Upper lobe of left lung (tissue), 6 donors: ENCODE measurements at regions not wholly inside any gene's neighbourhood (a gene's known extent, or its start where the extent isn't known, plus 50 kb on each side); places are given as distances from the start of the nearest gene placed in this dataset.
"Not testable (repeated sequence)": the region's sequence is repeated elsewhere in the genome, so short reads cannot be mapped to it uniquely, and the experiment has no call there.

ENCODE experiments used
- ATAC-seq, 2 donors: fragments of 200-7000 bp; cut with Tn5 transposase; one replicate each; pipeline ENCODE4 v1.9.1; 2022; ENCODE audit warnings: mild to moderate bottlenecking in 2 of 2, moderate library complexity in 2 of 2; ENCODE audit not compliant: low FRiP score in 2 of 2
- DNase-seq, 2 donors: peaks; one replicate each; pipeline ENCODE4 v3.0.0-alpha.2; 2019 to 2020
- H3K27ac ChIP-seq, 4 donors: fragments of 200-600 bp; sonication (generic); one replicate each; pipeline ENCODE4 v1.5.1; 2016 to 2019
- H3K27me3 ChIP-seq, 4 donors: fragments of 200-600 bp; sonication (generic); one replicate each; pipeline ENCODE4 v1.5.1; 2017 to 2019
- H3K36me3 ChIP-seq, 4 donors: fragments of 200-600 bp; sonication (generic); one replicate each; pipeline ENCODE4 v1.5.1; 2016 to 2019
- H3K4me1 ChIP-seq, 4 donors: fragments of 200-600 bp; sonication (generic); one replicate each; pipeline ENCODE4 v1.5.1; 2018 to 2019
- H3K4me3 ChIP-seq, 4 donors: fragments of 200-600 bp; sonication (generic); one replicate each; pipeline ENCODE4 v1.5.1; 2017 to 2019; ENCODE audit warnings: mild to moderate bottlenecking in 2 of 4, moderate library complexity in 1 of 4
- H3K9me3 ChIP-seq, 4 donors: fragments of 200-600 bp; sonication (generic); one replicate each; pipeline ENCODE4 v1.5.1; 2018 to 2019
- EP300 ChIP-seq, 4 donors: sonication (generic); formaldehyde crosslinking; IDR thresholded peaks; one replicate each; pipeline ENCODE4 v1.5.1; 2017; ENCODE audit warnings: antibody characterized with exemption in 4 of 4, control low read depth in 2 of 4
- POLR2A ChIP-seq, 4 donors: fragments of 450-650 bp; IDR thresholded peaks; one replicate each; pipeline ENCODE4 v1.5.1; 2016 to 2017; ENCODE audit warnings: antibody characterized with exemption in 4 of 4, mild to moderate bottlenecking in 2 of 4
- POLR2AphosphoS5 ChIP-seq, 2 donors: sonication (generic); formaldehyde crosslinking; IDR thresholded peaks; one replicate each; pipeline ENCODE4 v1.5.1; 2017; ENCODE audit warnings: antibody characterized with exemption in 2 of 2
- WGBS, 2 donors: methylation state at CpG; one replicate each; pipeline ENCODE4 v1.1.5; 2017 to 2018; 5-methylcytosine and 5-hydroxymethylcytosine counted together
- TF ChIP-seq, protein P1 (sequence below), 6 experiments: fragments of 450-650 bp in 4 of 6; fragments of 200-600 bp in 2 of 6; sonication (generic) in 2 of 6; IDR thresholded peaks; one replicate each; pipeline ENCODE4 v1.5.1; 2016 to 2019; ENCODE audit warnings: antibody characterized with exemption in 6 of 6
- donor health status: DM: no; HTN: no; CAD: no; lungs with moderate emphysema.
- donor health status: DM: no; HTN: yes; CAD: no; lungs with severe emphysema.

DNA sequence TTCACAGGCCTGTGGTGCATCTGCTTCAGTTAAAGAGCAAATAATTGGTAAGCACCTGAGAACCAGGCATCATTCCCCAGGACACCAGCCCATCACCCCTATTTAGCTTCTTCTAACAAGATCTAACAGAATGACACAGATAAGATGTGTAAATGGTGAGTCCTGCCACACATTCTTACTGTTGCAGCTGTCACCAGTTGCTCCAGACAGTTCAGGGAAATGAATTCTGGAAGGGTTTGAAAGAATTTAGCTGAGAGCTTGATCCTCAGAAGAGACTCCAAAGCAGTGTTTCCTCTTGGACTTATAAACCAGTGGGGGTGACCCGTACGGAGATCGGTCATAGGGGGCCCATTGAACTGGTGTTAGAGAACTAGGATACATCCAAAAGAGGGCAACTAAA, 238.0 kb downstream of the MEX3B start:
- 58 to 80% methylated on average over 3 of the region's 3 CpGs for WGBS, 2 donors

DNA sequence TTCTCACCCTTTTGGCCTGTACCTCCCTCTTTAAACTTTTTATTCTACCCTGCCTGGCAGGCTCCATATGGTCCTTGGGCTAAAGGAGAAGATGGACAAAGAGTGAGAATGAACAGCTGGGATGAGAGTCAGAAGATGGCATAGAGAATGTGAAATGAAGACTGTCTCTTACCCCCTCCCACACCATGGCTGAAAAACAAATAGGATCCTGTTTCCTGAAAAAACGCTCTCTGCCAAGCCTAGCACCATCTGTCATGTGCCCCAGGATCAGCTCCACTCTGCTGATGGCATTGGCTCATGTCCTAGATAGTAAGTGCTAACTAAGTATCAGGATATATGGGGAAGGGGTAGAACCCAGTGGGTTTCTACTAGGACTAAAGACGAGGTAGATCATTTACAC, 238.6 kb downstream of the MEX3B start:
- no peak for TF ChIP-seq EP300 (IDR thresholded peaks at IDR 0.05)
- ATAC-seq, result no peak
- Histone ChIP-seq H3K4me1 (no peaks in the 10 kb centered on the region), H3K27me3 (no peaks in the 10 kb centered on the region), H3K4me3 (no peak overlapping the region), H3K36me3 (no peaks in the 10 kb centered on the region), H3K9me3 (no peaks in the 10 kb centered on the region), H3K27ac (no peak overlapping the region)
- DNase-seq, result no peak
- WGBS, 2 donors, result 69 to 70% methylated on average over 2 of the region's 2 CpGs

More for the DNA sequence above, 238.0 kb downstream of the MEX3B start:
- DNase-seq (no peak), ATAC-seq (no peak)
- no peaks in the 10 kb centered on the region for H3K27me3 ChIP-seq
- TF ChIP-seq POLR2AphosphoS5 (IDR thresholded peaks at IDR 0.05) (no peak), EP300 (IDR thresholded peaks at IDR 0.05) (no peak), POLR2A (IDR thresholded peaks at IDR 0.05) (no peak)
- TF ChIP-seq, protein P1, sequence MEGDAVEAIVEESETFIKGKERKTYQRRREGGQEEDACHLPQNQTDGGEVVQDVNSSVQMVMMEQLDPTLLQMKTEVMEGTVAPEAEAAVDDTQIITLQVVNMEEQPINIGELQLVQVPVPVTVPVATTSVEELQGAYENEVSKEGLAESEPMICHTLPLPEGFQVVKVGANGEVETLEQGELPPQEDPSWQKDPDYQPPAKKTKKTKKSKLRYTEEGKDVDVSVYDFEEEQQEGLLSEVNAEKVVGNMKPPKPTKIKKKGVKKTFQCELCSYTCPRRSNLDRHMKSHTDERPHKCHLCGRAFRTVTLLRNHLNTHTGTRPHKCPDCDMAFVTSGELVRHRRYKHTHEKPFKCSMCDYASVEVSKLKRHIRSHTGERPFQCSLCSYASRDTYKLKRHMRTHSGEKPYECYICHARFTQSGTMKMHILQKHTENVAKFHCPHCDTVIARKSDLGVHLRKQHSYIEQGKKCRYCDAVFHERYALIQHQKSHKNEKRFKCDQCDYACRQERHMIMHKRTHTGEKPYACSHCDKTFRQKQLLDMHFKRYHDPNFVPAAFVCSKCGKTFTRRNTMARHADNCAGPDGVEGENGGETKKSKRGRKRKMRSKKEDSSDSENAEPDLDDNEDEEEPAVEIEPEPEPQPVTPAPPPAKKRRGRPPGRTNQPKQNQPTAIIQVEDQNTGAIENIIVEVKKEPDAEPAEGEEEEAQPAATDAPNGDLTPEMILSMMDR (IDR thresholded peaks at IDR 0.05), result no peak
- no peak overlapping the region for H3K27ac ChIP-seq
- no peak overlapping the region for H3K4me3 ChIP-seq
- no peaks in the 10 kb centered on the region for H3K9me3 ChIP-seq
- no peaks in the 10 kb centered on the region for H3K4me1 ChIP-seq
- no peaks in the 10 kb centered on the region for H3K36me3 ChIP-seq

DNA sequence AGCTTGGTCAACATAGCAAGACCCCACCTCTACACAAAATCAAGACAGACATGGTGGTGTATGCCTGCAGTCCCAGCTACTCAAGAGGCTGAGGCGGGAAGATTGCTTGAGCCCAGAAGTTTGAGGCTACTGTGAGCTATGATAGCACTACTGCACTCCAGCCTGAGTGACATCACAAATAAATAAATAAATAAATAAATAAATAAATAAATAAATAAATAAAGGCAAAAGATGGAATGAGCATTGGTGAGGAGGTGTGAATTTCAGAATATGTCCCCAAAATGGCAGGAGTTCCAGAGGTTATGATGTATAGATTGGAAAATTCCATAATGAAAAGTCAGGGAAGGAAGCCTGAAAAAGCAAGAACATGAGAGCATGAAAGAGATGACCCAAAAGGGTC, 249.9 kb downstream of the MEX3B start:
- no peak overlapping the region for H3K27ac ChIP-seq
- whole genome bisulfite sequencing, 2 donors, result 100% methylated on average over 1 of the region's 1 CpG
- H3K27me3 ChIP-seq, result no peaks in the 10 kb centered on the region
- TF ChIP-seq EP300 (IDR thresholded peaks at IDR 0.05) (no peak), POLR2AphosphoS5 (IDR thresholded peaks at IDR 0.05) (no peak), POLR2A (IDR thresholded peaks at IDR 0.05) (no peak)
- TF ChIP-seq, protein P1 (IDR thresholded peaks at IDR 0.05), result no peak
- H3K36me3 ChIP-seq, result no peaks in the 10 kb centered on the region
- no peaks in the 10 kb centered on the region for H3K4me1 ChIP-seq
- no peak overlapping the region for H3K4me3 ChIP-seq
- DNase-seq, result no peak
- ATAC-seq, result no peak
- no peaks in the 10 kb centered on the region for H3K9me3 ChIP-seq

DNA sequence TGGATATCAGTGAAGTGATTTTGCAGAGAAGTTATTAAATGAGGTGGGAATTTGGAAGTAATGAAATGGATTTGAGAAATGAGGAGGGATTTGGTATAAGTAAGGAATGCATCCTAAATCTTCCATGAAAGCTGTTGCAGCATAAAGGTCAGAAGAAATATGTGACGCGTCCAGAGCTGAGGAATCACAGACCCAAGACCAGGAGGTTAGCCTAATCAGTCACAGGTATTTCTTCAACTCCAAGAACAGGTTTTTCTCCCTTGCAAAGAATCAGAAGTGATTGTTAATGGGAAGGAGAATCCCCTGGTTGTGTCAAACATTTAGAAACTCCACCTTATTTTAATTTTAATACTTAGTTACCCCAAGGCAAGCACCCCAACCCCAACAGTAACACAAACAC, 253.2 kb downstream of the MEX3B start:
- TF ChIP-seq POLR2A (IDR thresholded peaks at IDR 0.05) (no peak), EP300 (IDR thresholded peaks at IDR 0.05) (no peak), POLR2AphosphoS5 (IDR thresholded peaks at IDR 0.05) (no peak)
- TF ChIP-seq, protein P1 (IDR thresholded peaks at IDR 0.05), result no peak
- no peak for DNase-seq
- Histone ChIP-seq H3K9me3 (no peaks in the 10 kb centered on the region), H3K4me1 (no peaks in the 10 kb centered on the region), H3K36me3 (no peaks in the 10 kb centered on the region), H3K27me3 (no peaks in the 10 kb centered on the region), H3K4me3 (no peak overlapping the region), H3K27ac (no peak overlapping the region)
- ATAC-seq, result no peak
- 75 to 83% methylated on average over 2 of the region's 2 CpGs for WGBS, 2 donors

DNA sequence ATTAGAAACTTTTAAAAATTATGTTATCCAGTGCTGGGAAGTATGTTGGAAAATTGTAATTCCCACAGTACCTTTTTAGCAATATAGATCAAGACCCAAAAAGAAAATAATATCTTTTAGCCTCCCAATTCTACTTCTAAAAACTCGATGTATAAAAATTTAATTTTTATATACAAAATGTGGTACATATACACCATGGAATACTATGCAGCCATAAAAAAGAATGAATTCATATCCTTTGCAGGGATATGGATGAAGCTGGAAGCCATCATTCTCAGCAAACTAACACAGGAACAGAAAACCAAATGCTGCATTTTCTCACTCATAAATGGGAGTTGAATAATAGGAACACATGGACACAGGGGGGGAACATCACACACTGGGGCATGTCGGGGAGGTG, 254.5 kb downstream of the MEX3B start:
- not testable (repeated sequence) for H3K27me3 ChIP-seq, H3K4me3 ChIP-seq, H3K4me1 ChIP-seq, H3K36me3 ChIP-seq, H3K27ac ChIP-seq, DNase-seq, ATAC-seq, H3K9me3 ChIP-seq
- 92 to 95% methylated on average over 2 of the region's 2 CpGs for WGBS, 2 donors

DNA sequence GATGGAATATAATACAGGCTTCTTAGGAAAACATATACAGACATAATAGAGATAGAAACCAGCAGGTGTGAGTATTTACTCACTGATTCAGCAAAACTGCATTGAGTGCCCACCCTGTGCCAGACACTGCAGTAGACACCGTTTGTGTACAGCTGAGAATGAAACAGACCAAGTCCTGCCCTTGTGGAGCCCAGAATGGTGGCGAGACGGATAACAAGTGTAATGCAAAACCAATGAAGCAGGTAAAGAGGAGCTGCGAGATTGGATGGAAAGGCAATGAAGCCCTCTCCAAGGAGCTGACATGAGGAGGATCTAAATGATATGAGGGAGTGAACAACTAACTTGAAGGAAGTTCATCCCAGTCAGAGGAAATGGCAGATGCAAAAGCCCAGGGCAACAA, 256.4 kb downstream of the MEX3B start:
- no peaks in the 10 kb centered on the region for H3K9me3 ChIP-seq
- DNase-seq (no peak), ATAC-seq (no peak)
- no peak overlapping the region for H3K4me3 ChIP-seq
- TF ChIP-seq POLR2A (IDR thresholded peaks at IDR 0.05), result no peak
- TF ChIP-seq POLR2AphosphoS5 (IDR thresholded peaks at IDR 0.05), result no peak
- TF ChIP-seq, protein P1 (IDR thresholded peaks at IDR 0.05), result no peak
- TF ChIP-seq EP300 (IDR thresholded peaks at IDR 0.05), result no peak
- H3K27ac ChIP-seq, result no peak overlapping the region
- 81 to 90% methylated on average over 4 of the region's 4 CpGs for WGBS, 2 donors
- H3K4me1 ChIP-seq, result no peaks in the 10 kb centered on the region
- no peaks in the 10 kb centered on the region for H3K27me3 ChIP-seq
- no peaks in the 10 kb centered on the region for H3K36me3 ChIP-seq
